Adipocyte (in vitro differentiated cells): ENCODE measurements at regions not wholly inside any gene's neighbourhood (a gene's known extent, or its start where the extent isn't known, plus 50 kb on each side); places are given as distances from the start of the nearest gene placed in this dataset.
A peak's percentile ranks its signal among the peaks of the same experiment; 100 is the strongest.
"Not testable (repeated sequence)": the region's sequence is repeated elsewhere in the genome, so short reads cannot be mapped to it uniquely, and the experiment has no call there.

ENCODE experiments used
- DNase-seq: peaks from one replicate; pipeline ENCODE4 v3.0.0-alpha.2; 2015; ENCODE audit warnings: low read depth
- H3K27me3 ChIP-seq: replicated peaks from 2 replicates; pipeline ENCODE4 v1.7.0; 2013; ENCODE audit warnings: mild to moderate bottlenecking, low read length, moderate library complexity; ENCODE audit not compliant: control insufficient read depth, insufficient read depth
- H3K36me3 ChIP-seq: 2 replicates; pipeline ENCODE4 v1.7.0; 2013; ENCODE audit warnings: low read length, mild to moderate bottlenecking, moderate library complexity; ENCODE audit not compliant: control insufficient read depth, insufficient read depth, severe bottlenecking
- H3K4me1 ChIP-seq: 2 replicates; pipeline ENCODE4 v1.7.0; 2013; ENCODE audit warnings: mild to moderate bottlenecking, low read length, moderate library complexity; ENCODE audit not compliant: control insufficient read depth, insufficient read depth
- H3K4me3 ChIP-seq: 2 replicates; pipeline ENCODE4 v1.7.0; 2013; ENCODE audit warnings: mild to moderate bottlenecking, low read length, moderate library complexity
- H3K9ac ChIP-seq: 2 replicates; pipeline ENCODE4 v1.7.0; 2013; ENCODE audit warnings: mild to moderate bottlenecking, low read length, moderate library complexity
- H3K9me3 ChIP-seq: 2 replicates; pipeline ENCODE4 v1.7.0; 2013; ENCODE audit warnings: mild to moderate bottlenecking, low read length, moderate library complexity; ENCODE audit not compliant: control insufficient read depth

- no peak overlapping the region for H3K9ac ChIP-seq
- H3K4me1 ChIP-seq: no peaks in the 10 kb centered on the region
- H3K9me3 ChIP-seq: no peaks in the 10 kb centered on the region
- no peak for DNase-seq
- H3K27me3 ChIP-seq: no peaks in the 10 kb centered on the region
- no peak overlapping the region for H3K4me3 ChIP-seq
- H3K36me3 ChIP-seq: no peaks in the 10 kb centered on the region
Measured at GRCh38 chr7:130789436-130789835, 55.4 kb upstream of the KLF14 start.

DNA sequence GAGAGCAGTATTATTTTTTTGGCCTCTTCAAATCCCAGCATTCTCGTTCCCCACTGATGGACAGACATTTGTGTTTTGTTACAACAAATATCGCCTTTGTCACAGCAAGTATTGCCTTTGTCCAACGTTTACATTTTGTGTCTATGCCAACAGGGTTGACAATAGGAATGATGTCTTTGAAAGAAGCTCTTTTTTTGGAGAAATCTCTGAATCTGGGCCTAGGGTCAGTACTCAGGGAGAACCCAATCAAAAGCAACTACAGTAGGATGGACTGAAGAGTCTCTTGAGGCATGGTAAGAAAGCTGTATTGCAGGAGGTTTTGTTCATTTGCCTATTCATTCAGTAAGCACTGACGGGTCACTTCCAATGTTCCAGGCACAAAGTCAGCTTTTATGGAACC lies 57.7 kb upstream of the KLF14 start:
- no peaks in the 10 kb centered on the region for H3K4me1 ChIP-seq
- no peaks in the 10 kb centered on the region for H3K9me3 ChIP-seq
- H3K36me3 ChIP-seq: no peaks in the 10 kb centered on the region
- no peak overlapping the region for H3K4me3 ChIP-seq
- no peak overlapping the region for H3K9ac ChIP-seq
- no peak for DNase-seq
- H3K27me3 ChIP-seq: no peaks in the 10 kb centered on the region

- Histone ChIP-seq H3K36me3 (no peaks in the 10 kb centered on the region), H3K4me1 (no peaks in the 10 kb centered on the region), H3K27me3 (no peaks in the 10 kb centered on the region), H3K9me3 (no peaks in the 10 kb centered on the region), H3K4me3 (peak overlapping the region; percentile 75), H3K9ac (peak overlapping the region; percentile 64)
- peak; percentile 59 for DNase-seq
Measured at GRCh38 chr7:130793855-130794618, 60.0 kb upstream of the KLF14 start.

DNA sequence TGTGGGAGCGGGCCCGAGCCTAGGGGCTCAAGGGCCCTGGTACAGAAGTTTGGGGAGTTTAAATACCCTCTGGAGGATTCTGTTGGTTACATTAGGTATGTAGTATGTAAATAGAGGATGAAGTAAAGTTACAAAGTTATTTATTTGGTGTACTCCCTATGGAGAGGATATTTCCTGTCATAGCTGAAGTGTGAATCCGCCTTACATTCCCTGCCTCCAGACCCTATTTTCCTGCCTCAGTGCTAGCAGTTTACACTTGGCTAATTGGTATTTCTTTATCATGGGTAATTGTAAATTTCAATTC lies 60.6 kb upstream of the KLF14 start:
- Histone ChIP-seq H3K4me3 (peak overlapping the region; percentile 75), H3K27me3 (no peaks in the 10 kb centered on the region), H3K4me1 (no peaks in the 10 kb centered on the region), H3K9ac (peak overlapping the region; percentile 64), H3K9me3 (no peaks in the 10 kb centered on the region), H3K36me3 (no peaks in the 10 kb centered on the region)
- DNase-seq: no peak

DNA sequence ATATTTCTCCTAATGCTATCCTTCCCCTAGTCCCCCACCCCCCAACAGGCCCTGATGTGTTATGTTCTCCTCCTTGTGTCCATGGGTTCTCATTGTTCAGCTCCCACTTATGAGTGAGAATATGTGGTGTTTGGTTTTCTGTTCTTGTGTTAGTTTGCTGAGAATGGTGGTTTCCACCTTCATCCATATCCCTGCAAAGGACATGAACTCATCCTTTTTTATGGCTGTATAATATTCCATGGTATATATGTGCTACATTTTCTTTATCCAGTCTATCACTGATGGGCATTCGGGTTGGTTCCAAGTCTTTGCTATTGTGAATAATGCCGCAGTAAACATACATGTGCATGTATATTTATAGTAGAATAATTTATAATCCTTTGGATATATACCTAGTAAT lies 62.4 kb upstream of the KLF14 start:
- not testable (repeated sequence) for H3K27me3 ChIP-seq, DNase-seq, H3K36me3 ChIP-seq, H3K9me3 ChIP-seq, H3K4me1 ChIP-seq, H3K4me3 ChIP-seq, H3K9ac ChIP-seq

DNA sequence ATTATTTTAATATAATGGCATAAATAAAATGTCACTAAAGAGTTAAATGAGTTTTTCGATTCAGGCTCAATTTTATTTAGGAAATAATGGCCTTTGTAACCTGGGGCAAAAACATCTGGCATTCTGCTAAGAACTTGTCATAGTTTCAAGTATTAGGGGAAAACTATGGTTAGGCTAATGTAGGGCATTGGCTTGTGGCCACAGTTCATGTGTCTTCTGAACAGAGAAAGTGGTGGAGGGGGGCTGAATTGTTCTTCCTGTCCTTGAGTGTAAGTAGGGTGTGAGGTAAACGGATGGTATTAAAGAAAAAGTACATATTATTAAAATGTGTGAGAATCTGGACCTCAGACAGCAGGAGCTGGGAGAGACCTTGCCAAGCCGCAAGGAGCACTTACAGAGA lies 69.1 kb upstream of the KLF14 start:
- H3K27me3 ChIP-seq: no peaks in the 10 kb centered on the region
- no peak for DNase-seq
- H3K4me3 ChIP-seq: no peak overlapping the region
- H3K9ac ChIP-seq: no peak overlapping the region
- H3K9me3 ChIP-seq: no peaks in the 10 kb centered on the region
- peaks cover 6% of the 10 kb centered on the region for H3K4me1 ChIP-seq
- no peaks in the 10 kb centered on the region for H3K36me3 ChIP-seq

DNA sequence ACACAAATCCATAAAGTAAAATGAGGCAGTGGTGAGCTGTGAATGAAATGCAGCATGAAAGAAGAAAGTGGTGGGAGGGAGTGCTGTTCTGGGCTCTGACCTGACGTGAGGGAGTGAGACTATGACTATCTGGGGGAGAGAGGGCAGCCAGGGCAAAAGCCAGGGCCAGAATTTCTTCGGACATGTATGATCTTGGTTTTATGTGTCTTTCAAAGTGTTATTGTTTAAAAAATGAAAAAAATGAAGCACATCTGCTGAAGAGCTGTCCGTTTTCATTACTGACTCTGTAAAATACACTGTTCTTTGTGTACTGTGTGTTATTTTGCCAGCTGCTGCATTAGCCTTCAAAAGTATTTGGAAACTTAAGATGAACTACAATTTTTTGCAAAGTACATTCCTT lies 70.2 kb upstream of the KLF14 start:
- peaks cover 6% of the 10 kb centered on the region for H3K4me1 ChIP-seq
- H3K36me3 ChIP-seq: no peaks in the 10 kb centered on the region
- H3K9ac ChIP-seq: no peak overlapping the region
- H3K27me3 ChIP-seq: no peaks in the 10 kb centered on the region
- H3K4me3 ChIP-seq: no peak overlapping the region
- peak; percentile 31 for DNase-seq
- no peaks in the 10 kb centered on the region for H3K9me3 ChIP-seq

- not testable (repeated sequence) for H3K4me1 ChIP-seq, DNase-seq
Measured at GRCh38 chr7:130812819-130813218, 78.8 kb upstream of the KLF14 start.

DNA sequence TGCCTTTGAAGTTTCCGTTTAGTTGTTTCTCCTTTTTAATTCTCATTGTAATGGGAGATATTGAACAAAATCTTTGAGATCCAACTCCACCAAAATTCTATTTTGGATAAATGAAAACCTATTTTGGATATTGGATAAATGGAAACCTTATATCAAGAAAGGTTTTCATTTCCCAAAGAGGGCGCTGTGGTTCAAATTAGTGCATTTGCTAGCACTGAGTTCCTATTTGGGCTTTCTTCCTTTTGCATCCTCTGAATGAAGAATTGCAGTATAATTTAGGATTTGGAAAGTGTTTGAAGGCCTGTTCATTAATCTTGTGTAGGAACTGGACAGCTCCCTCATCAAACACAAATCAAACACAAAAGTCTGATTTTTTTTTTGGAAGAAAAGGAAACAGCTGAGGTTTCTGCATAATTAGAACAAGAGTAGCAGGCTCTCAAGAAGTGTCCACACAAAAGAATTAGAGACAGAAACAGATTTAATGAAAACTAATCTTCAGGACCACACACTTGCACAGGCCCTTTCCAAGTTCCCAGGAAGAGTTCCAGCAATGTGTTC lies 80.8 kb upstream of the KLF14 start:
- no peaks in the 10 kb centered on the region for H3K4me1 ChIP-seq
- no peaks in the 10 kb centered on the region for H3K9me3 ChIP-seq
- H3K27me3 ChIP-seq: no peaks in the 10 kb centered on the region
- H3K36me3 ChIP-seq: no peaks in the 10 kb centered on the region
- H3K4me3 ChIP-seq: no peak overlapping the region
- H3K9ac ChIP-seq: no peak overlapping the region
- DNase-seq: peak; percentile 72

More at GRCh38 chr7:130812819-130813218, 78.8 kb upstream of the KLF14 start:
- not testable (repeated sequence) for H3K36me3 ChIP-seq, H3K4me3 ChIP-seq, H3K9ac ChIP-seq, H3K9me3 ChIP-seq, H3K27me3 ChIP-seq

GRCh38 chr7:130818056-130818455 lies 84.0 kb upstream of the KLF14 start:
- DNase-seq: no peak
- H3K9me3 ChIP-seq: no peaks in the 10 kb centered on the region
- no peaks in the 10 kb centered on the region for H3K27me3 ChIP-seq
- H3K9ac ChIP-seq: no peak overlapping the region
- no peak overlapping the region for H3K4me3 ChIP-seq
- H3K36me3 ChIP-seq: no peaks in the 10 kb centered on the region
- H3K4me1 ChIP-seq: no peaks in the 10 kb centered on the region

DNA sequence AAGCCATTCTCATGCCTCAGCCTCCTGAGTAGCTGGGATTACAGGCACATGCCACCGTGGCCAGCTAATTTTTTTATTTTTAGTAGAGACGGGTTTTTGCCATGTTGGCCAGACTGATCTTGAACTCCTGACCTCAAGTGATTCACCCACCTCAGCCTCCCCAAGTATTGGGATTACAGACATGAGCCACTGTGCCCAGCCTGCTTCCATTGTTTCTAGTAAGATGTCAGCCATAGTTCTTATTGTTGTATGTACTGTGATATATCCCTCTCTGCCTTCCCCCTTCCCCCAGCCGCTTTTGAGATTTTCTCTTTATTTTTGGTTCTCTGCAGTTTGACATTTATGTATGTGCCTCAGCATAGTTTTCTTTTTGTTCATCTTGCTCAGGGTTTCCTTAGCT lies 87.9 kb upstream of the KLF14 start:
- Histone ChIP-seq H3K9ac (no peak overlapping the region), H3K9me3 (peaks cover 16% of the 10 kb centered on the region), H3K27me3 (no peaks in the 10 kb centered on the region)

GRCh38 chr7:130822642-130823041 lies 88.6 kb upstream of the KLF14 start:
- Histone ChIP-seq H3K27me3 (no peaks in the 10 kb centered on the region), H3K4me1 (no peaks in the 10 kb centered on the region), H3K36me3 (no peaks in the 10 kb centered on the region), H3K9me3 (peaks cover 24% of the 10 kb centered on the region), H3K9ac (peak overlapping the region; percentile 26), H3K4me3 (peak overlapping the region; percentile 52)
- peak; percentile 19 for DNase-seq

More for the DNA sequence above, 87.9 kb upstream of the KLF14 start:
- Histone ChIP-seq H3K4me3 (no peak overlapping the region), H3K36me3 (no peaks in the 10 kb centered on the region), H3K4me1 (no peaks in the 10 kb centered on the region)
- DNase-seq: no peak
